Fibroblast of upper back skin (primary cell): ENCODE measurements at regions not wholly inside any gene's neighbourhood (a gene's known extent, or its start where the extent isn't known, plus 50 kb on each side); places are given as distances from the start of the nearest gene placed in this dataset.
A peak's percentile ranks its signal among the peaks of the same experiment; 100 is the strongest.
"Not testable (repeated sequence)": the region's sequence is repeated elsewhere in the genome, so short reads cannot be mapped to it uniquely, and the experiment has no call there.

Experiments
- DNase-seq: peaks from one replicate; pipeline ENCODE4 v3.0.0-alpha.2; 2013

DNA sequence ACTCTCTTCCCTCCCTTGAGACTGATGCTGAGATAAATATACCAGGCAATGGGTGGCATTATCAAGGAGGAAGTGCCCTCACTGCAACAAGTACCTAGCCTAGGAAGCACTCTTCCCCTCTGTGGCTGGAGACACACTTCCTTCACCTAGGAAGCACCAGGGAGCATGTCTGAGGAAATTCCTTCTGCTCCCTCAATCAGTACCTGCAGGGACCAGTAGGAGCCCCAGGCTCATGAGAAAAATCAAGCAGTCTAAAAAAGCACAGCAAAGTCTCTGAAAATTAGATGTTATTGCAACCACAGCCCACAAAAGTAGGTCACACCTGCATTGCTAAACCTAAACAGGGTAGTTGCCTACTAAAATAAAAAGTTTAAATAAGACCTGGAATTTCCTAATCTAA, 78.2 kb upstream of the TRPM1 start:
- no peak for DNase-seq

- DNase-seq: no peak
These were observed 91.8 kb upstream of the TRPM1 start for GRCh38 chr15:31193291-31193690.

GRCh38 chr15:31195871-31196270, 94.3 kb upstream of the TRPM1 start:
- DNase-seq: no peak

DNA sequence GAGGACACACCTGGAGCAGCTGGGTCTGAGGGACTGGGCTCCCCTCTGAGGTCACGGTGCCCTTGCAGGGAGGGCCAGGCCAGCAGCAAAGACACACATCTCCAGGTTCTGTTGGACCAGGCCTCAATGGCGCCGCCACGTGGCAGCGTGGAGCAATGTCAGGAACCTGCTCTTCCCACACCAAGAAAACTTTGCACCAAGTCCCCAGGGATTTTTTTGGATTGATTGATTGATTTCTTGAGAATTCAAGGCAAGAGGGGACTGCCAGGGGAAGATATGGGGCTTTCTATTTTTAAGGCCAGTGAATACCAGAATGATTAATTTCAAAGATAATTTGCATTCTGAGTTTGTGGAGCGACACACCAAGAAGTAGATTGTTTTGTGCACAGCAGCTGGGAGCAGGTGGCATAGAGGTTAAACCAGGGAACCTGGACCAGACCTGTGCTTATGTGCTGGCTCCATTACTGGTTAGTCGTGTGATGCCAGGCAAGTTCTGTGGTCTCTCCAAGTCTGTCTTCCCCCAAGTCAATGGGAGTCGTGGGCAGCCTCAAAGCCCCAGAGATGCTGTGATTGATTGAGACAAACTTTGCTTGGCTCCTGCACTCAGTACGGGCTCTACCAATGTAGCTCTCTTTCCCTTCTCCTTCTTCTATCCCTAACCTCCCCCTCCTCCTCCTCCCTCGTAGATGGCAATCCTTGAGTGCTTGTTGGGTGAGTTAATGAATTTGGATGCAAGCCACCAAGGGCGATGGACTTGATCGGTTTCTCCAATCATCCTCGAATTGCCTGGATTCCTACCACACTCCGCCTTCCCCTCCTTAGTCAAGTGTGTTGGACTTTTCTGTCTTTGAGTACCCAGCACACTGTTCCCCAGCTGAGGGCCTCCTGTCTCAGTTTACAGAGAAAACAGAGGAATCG, 96.2 kb upstream of the TRPM1 start:
- DNase-seq: no peak

DNA sequence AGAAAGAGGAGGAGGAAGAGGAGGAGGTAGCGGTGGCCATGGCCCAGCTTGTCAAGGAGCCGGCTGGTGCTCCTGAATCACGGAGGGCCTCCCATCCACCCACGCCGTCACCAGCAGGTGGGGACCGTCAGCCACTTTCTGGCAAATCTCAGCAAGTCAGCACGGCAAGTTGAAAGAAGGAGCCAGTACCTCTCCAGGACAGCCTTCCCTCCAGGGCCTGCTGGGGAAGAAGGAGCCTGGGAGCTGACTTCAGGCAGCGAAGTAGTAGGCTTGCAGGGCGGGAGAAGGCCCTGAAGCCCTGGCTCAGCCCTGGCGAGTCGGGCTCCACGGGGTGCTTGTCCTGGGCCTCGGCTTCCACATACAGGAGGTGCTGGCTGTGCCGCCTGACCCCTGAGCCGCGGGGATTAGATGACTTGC, 99.2 kb upstream of the TRPM1 start:
- peak; percentile 50 for DNase-seq

GRCh38 chr15:31202953-31203352, 101.4 kb upstream of the TRPM1 start:
- DNase-seq: no peak

GRCh38 chr15:31203999-31204398, 102.5 kb upstream of the TRPM1 start:
- no peak for DNase-seq

- DNase-seq: no peak
These were observed 105.1 kb upstream of the TRPM1 start for GRCh38 chr15:31206386-31207181.

- DNase-seq: no peak
These were observed 105.7 kb upstream of the TRPM1 start for GRCh38 chr15:31207246-31207645.

DNA sequence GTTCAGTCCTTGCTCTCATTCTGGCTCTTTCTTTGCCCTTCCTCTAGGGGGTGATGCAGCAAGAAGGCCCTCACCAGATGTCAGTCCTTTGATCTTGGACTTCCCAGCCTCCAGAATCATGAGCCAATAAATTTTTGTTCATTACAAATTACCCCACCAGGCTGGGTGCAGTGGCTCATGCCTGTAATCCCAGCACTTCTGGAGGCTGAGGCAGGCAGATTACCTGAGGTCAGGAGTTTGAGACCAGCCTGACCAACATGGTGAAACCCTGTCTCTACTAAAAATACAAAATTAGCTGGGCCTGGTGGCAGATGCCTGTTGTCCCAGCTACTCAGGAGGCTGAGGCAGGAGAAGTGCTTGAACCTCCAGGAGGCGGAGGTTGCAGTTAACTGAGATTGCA, 106.3 kb upstream of the TRPM1 start:
- DNase-seq: not testable (repeated sequence)

- no peak for DNase-seq
These were observed 107.3 kb upstream of the TRPM1 start for GRCh38 chr15:31208817-31209216.

DNA sequence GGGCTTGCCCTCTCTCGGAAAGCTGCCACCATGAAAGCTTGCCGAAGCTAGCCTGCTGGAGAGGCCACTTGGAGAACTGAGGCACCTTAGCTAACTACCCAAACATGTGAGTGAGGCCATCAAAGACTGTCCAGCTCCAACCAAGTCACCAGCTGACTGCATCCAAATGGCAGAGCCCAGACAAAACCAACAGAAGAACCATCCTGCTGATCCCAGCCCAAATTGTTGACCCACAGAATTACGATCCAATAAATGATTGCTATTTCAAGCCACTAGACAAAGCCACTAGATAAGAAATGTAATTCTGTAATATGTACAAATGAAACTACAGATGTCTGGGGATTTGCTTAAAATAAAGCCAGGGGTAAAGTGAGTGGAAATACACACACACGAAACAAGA, 109.8 kb upstream of the TRPM1 start:
- no peak for DNase-seq

GRCh38 chr15:31212326-31213080, 111.0 kb upstream of the TRPM1 start:
- no peak for DNase-seq

GRCh38 chr15:31214158-31214863, 112.3 kb upstream of the KLF13 start:
- DNase-seq: no peak

DNA sequence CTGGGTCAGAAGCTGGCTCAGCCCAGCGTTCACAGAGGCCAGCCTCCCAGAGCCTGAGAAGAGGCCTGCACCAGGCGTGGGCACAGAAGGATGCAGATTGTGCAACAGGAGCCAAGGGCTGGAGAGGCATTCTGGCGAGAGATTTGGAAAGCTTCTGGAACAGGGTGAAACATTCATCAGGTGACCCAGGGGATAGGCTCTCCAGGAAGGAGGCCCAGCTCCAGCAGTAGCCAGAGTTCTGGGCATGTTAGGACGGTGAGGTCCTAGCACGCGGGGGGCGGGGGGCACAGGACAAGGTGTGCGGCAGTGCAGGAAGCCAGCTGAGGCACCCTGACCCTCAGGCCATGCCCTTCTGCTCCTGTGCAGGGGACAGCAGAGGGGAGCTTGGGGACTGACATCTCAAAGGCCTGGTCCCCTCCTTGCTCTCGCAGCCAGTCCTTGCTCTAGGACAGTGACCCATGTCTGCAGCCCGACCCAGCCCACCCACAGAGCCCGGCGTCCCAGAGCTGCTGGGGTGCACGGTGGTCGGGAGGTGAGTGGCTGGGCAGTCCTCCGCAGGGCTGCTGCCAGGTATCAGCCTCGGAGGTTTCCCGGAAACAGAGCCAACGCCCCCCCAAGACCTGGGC, 111.7 kb upstream of the KLF13 start:
- DNase-seq: no peak

DNA sequence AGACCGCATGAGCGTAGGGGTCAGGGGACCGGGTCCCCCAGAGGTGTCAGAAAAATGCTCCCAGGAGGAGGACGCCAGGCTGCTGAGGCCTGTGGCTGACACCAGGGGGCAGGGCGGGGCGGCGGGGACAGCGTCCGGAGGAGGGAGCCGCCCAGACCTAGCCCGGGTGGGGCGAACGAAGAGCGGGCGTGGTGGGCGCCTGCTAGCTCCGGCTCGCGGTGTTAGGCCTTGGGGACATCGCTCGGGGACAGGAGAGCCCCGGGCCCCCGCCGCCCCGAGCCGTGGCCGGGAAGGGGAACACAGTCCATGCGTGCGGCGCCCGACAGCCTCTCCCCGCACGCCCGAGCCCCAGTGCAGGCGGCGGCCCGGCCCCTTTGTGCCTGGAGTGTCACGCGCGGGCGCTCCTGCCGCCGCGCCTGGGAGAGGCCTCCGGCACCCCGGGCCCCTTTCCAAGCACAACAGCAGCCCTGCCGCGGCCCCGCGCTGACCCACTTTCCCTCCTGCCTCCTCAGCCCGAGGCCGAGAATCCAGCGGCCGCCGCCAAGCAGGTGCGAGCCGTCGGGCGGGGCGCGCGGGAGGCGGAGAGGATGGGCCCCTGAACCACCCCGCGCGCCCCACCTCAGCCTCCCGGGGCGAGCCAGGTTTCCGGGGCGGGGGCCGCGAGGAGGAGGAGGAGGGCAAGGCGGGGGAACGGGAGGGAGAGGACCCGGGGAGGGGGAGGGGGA, 111.0 kb upstream of the KLF13 start:
- DNase-seq: peak; percentile 35

GRCh38 chr15:31216215-31216911, 110.3 kb upstream of the KLF13 start:
- peak; percentile 31 for DNase-seq

- DNase-seq: no peak
These were observed 109.6 kb upstream of the KLF13 start for GRCh38 chr15:31217067-31217466.

DNA sequence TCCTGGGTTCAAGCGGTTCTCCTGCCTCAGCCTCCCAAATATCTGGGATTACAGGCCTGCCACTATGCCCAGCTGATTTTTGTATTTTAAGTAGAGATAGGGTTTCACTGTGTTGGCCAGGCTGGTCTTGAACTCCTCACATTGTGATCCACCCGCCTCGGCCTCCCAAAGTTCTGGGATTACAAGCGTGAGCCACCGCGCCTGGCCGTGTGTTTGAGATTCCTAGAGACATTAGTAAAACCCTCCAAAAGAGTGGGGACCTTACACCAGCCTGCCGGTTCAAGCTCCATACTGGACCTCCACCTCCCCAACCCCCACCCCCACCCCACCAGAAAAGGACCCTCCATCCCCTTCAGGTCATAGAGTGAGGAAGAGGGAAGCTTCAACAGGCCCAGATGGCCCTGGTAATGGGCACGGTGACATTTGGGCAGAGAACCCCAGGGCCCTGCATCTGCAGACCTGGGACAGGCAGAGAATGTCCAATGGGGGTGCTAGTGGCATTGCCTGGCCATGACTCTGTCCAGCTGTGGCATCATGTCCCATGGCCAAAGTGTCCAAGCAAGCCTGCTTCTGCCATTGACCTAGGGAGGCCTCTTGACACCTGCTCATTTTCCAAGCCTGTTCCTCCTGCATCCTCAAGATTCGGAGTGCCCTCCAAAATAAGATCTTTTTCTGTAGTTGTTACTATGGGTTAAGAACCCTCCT, 108.9 kb upstream of the KLF13 start:
- DNase-seq: no peak

DNA sequence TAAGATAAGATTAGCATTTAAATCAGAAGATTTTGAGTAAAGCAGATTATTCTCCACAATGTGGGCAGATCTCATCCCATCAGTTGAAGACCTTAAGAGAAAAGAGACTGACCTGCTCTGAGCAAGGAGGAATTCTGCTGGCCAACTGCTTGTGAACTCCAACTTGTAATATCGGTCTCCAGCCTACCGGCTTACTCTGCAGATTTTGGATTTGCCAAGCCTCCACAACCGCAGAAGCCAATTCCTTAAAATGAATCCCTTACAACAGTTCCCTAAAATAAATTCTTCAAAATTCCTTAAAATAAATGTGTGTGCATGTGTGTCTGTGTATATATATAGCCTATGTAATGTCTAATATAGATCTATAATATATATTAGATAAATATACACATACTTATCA, 107.4 kb upstream of the KLF13 start:
- no peak for DNase-seq
